HUDEP-2 (cell line): ENCODE measurements at regions not wholly inside any gene's neighbourhood (a gene's known extent, or its start where the extent isn't known, plus 50 kb on each side); places are given as distances from the start of the nearest gene placed in this dataset.

Source experiments
- DNase-seq, 76 experiments: peaks; one replicate each; lab custom pipeline; 2025; ENCODE audit not compliant: unreplicated experiment in 76 of 76; lab: John Stamatoyannopoulos, UW

- DNase-seq, result no peak
Measured at GRCh38 chr15:47616876-47617275, 100.4 kb upstream of the SEMA6D start.

- no peak for DNase-seq
Measured at GRCh38 chr15:47618241-47618640, 99.1 kb upstream of the SEMA6D start.

GRCh38 chr15:47620960-47621681, 96.2 kb upstream of the SEMA6D start:
- DNase-seq, result no peak

- no peak for DNase-seq
Measured at GRCh38 chr15:47622055-47622454, 95.2 kb upstream of the SEMA6D start.

GRCh38 chr15:47624503-47624902, 92.8 kb upstream of the SEMA6D start:
- no peak for DNase-seq

GRCh38 chr15:47639042-47639441, 78.3 kb upstream of the SEMA6D start:
- DNase-seq, result no peak

GRCh38 chr15:47640079-47640478, 77.2 kb upstream of the SEMA6D start:
- no peak for DNase-seq

GRCh38 chr15:47640901-47641300, 76.4 kb upstream of the SEMA6D start:
- no peak for DNase-seq

GRCh38 chr15:47644722-47645121, 72.6 kb upstream of the SEMA6D start:
- DNase-seq, result no peak

GRCh38 chr15:47650564-47650963, 66.7 kb upstream of the SEMA6D start:
- DNase-seq, result no peak

GRCh38 chr15:47652328-47652727, 65.0 kb upstream of the SEMA6D start:
- no peak for DNase-seq

- no peak for DNase-seq
Measured at GRCh38 chr15:47652844-47653243, 64.5 kb upstream of the SEMA6D start.

- DNase-seq, result no peak
Measured at GRCh38 chr15:47661661-47662180, 55.6 kb upstream of the SEMA6D start.

- no peak for DNase-seq
Measured at GRCh38 chr15:47663101-47663500, 54.2 kb upstream of the SEMA6D start.
